LNCaP clone FGC (cell line): ENCODE measurements at regions not wholly inside any gene's neighbourhood (a gene's known extent, or its start where the extent isn't known, plus 50 kb on each side); places are given as distances from the start of the nearest gene placed in this dataset.
"Not testable (repeated sequence)": the region's sequence is repeated elsewhere in the genome, so short reads cannot be mapped to it uniquely, and the experiment has no call there.

Source experiments
- DNase-seq: peaks from one replicate; pipeline ENCODE4 v3.0.0-alpha.2; 2011; ENCODE audit warnings: low read depth
- H3K4me3 ChIP-seq: 2 replicates; pipeline ENCODE4 v1.5.1; 2011; ENCODE audit warnings: mild to moderate bottlenecking, low read depth, low read length, control low read depth
- CTCF ChIP-seq: IDR thresholded peaks from 2 replicates; pipeline ENCODE4 v1.5.1; 2012; ENCODE audit warnings: mild to moderate bottlenecking; ENCODE audit not compliant: control insufficient read depth, insufficient read depth; ENCODE audit errors: extremely low read depth

GRCh38 chr7:86372262-86372661, 271.4 kb upstream of the GRM3 start:
- H3K4me3 ChIP-seq, result no peak overlapping the region
- no peak for DNase-seq
- TF ChIP-seq CTCF, result no peak

GRCh38 chr7:86366946-86367345, 276.8 kb upstream of the GRM3 start:
- TF ChIP-seq CTCF, result no peak
- no peak for DNase-seq

GRCh38 chr7:86340407-86340806, 303.3 kb upstream of the GRM3 start:
- not testable (repeated sequence) for H3K4me3 ChIP-seq

More at GRCh38 chr7:86366946-86367345, 276.8 kb upstream of the GRM3 start:
- H3K4me3 ChIP-seq, result no peak overlapping the region

GRCh38 chr7:86339051-86339450, 304.7 kb upstream of the GRM3 start:
- DNase-seq, result no peak
- TF ChIP-seq CTCF, result no peak
- no peak overlapping the region for H3K4me3 ChIP-seq

More at GRCh38 chr7:86340407-86340806, 303.3 kb upstream of the GRM3 start:
- DNase-seq, result not testable (repeated sequence)

GRCh38 chr7:86328801-86329433, 314.8 kb upstream of the GRM3 start:
- DNase-seq, result no peak
- H3K4me3 ChIP-seq, result no peak overlapping the region
- TF ChIP-seq CTCF, result no peak

- TF ChIP-seq CTCF, result no peak
- no peak for DNase-seq
Measured at GRCh38 chr7:86326847-86327246, 316.9 kb upstream of the GRM3 start.

GRCh38 chr7:86320889-86321288, 322.8 kb upstream of the GRM3 start:
- no peak for DNase-seq
- H3K4me3 ChIP-seq, result no peak overlapping the region
- TF ChIP-seq CTCF, result no peak

More at GRCh38 chr7:86326847-86327246, 316.9 kb upstream of the GRM3 start:
- no peak overlapping the region for H3K4me3 ChIP-seq

- no peak overlapping the region for H3K4me3 ChIP-seq
- TF ChIP-seq CTCF, result no peak
- no peak for DNase-seq
Measured at GRCh38 chr7:86320341-86320740, 323.4 kb upstream of the GRM3 start.
